SK-N-SH treated with all-trans-retinoic acid at 6 μM for 48 hours (cell line): ENCODE measurements at regions not wholly inside any gene's neighbourhood (a gene's known extent, or its start where the extent isn't known, plus 50 kb on each side); places are given as distances from the start of the nearest gene placed in this dataset.

ENCODE experiments used
- ATAC-seq: fragments of 200-7000 bp; cut with Tn5 transposase; 3 replicates; pipeline ENCODE4 v1.9.1; 2020; ENCODE audit warnings: mild to moderate bottlenecking, moderate library complexity
- ARNTL ChIP-seq: fragments of 450-650 bp; formaldehyde crosslinking; IDR thresholded peaks from 2 replicates; pipeline ENCODE4 v1.5.0; 2020; ENCODE audit warnings: low read depth, mild to moderate bottlenecking, moderate library complexity, borderline replicate concordance
- BACH2 ChIP-seq: fragments of 250-450 bp; sonication (Bioruptor Pico); IDR thresholded peaks from 2 replicates; pipeline ENCODE4 v1.9.0; 2021; ENCODE audit warnings: mild to moderate bottlenecking, borderline replicate concordance
- CREB5 ChIP-seq: fragments of 250-450 bp; sonication (Bioruptor Pico); IDR thresholded peaks from 2 replicates; pipeline ENCODE4 v1.5.1; 2020; ENCODE audit warnings: low read depth, mild to moderate bottlenecking, moderate library complexity
- CSDC2 ChIP-seq: fragments of 250-450 bp; sonication (Bioruptor Pico); IDR thresholded peaks from 2 replicates; pipeline ENCODE4 v1.5.0; 2020; ENCODE audit warnings: mild to moderate bottlenecking, moderate library complexity
- CSRNP3 ChIP-seq: fragments of 250-450 bp; sonication (Bioruptor Pico); IDR thresholded peaks from 2 replicates; pipeline ENCODE4 v1.5.1; 2021; ENCODE audit warnings: mild to moderate bottlenecking, moderate library complexity
- ESRRG ChIP-seq: fragments of 250-450 bp; sonication (Bioruptor Pico); IDR thresholded peaks from 2 replicates; pipeline ENCODE4 v1.6.1; 2021; ENCODE audit warnings: mild to moderate bottlenecking
- ISL1 ChIP-seq: fragments of 250-450 bp; sonication (Bioruptor Pico); IDR thresholded peaks from 2 replicates; pipeline ENCODE4 v2.1.2; 2022; ENCODE audit warnings: mild to moderate bottlenecking, moderate library complexity
- OSR1 ChIP-seq: fragments of 250-450 bp; sonication (Bioruptor Pico); IDR thresholded peaks from 2 replicates; pipeline ENCODE4 v1.8.0; 2022; ENCODE audit warnings: moderate library complexity, mild to moderate bottlenecking, inconsistent platforms
- PATZ1 ChIP-seq: fragments of 250-450 bp; sonication (Bioruptor Pico); IDR thresholded peaks from 2 replicates; pipeline ENCODE4 v1.8.0; 2020; ENCODE audit warnings: mild to moderate bottlenecking, moderate library complexity, borderline replicate concordance
- POU6F1 ChIP-seq: fragments of 250-450 bp; sonication (Bioruptor Pico); IDR thresholded peaks from 2 replicates; pipeline ENCODE4 v1.8.0; 2021; ENCODE audit warnings: low read depth, mild to moderate bottlenecking, moderate library complexity, borderline replicate concordance
- PPARA ChIP-seq: fragments of 250-450 bp; sonication (Bioruptor Pico); IDR thresholded peaks from 2 replicates; pipeline ENCODE4 v1.5.0; 2020; ENCODE audit warnings: mild to moderate bottlenecking, borderline replicate concordance
- RARB ChIP-seq: fragments of 250-450 bp; sonication (Bioruptor Pico); IDR thresholded peaks from 2 replicates; pipeline ENCODE4 v1.8.0; 2021; ENCODE audit warnings: mild to moderate bottlenecking, moderate library complexity
- SNAI2 ChIP-seq: fragments of 250-450 bp; sonication (Bioruptor Pico); IDR thresholded peaks from 2 replicates; pipeline ENCODE4 v1.5.0; 2020; ENCODE audit warnings: mild to moderate bottlenecking, moderate library complexity
- TCF4 ChIP-seq: fragments of 250-450 bp; sonication (Bioruptor Pico); IDR thresholded peaks from 2 replicates; pipeline ENCODE4 v1.8.0; 2021; ENCODE audit warnings: mild to moderate bottlenecking, moderate library complexity, borderline replicate concordance
- TOX ChIP-seq: fragments of 250-450 bp; sonication (Bioruptor Pico); IDR thresholded peaks from 2 replicates; pipeline ENCODE4 v1.8.0; 2021; ENCODE audit warnings: mild to moderate bottlenecking, moderate library complexity, borderline replicate concordance
- TSHZ2 ChIP-seq: fragments of 250-450 bp; sonication (Bioruptor Pico); IDR thresholded peaks from 2 replicates; pipeline ENCODE4 v1.5.0; 2020; ENCODE audit warnings: mild to moderate bottlenecking, moderate library complexity
- ZC3H10 ChIP-seq: fragments of 250-450 bp; sonication (Bioruptor Pico); IDR thresholded peaks from 2 replicates; pipeline ENCODE4 v1.5.1; 2021; ENCODE audit warnings: mild to moderate bottlenecking, moderate library complexity
- ZFP30 ChIP-seq: fragments of 450-650 bp; formaldehyde crosslinking; IDR thresholded peaks from 2 replicates; pipeline ENCODE4 v1.5.0; 2022; ENCODE audit warnings: mild to moderate bottlenecking, moderate library complexity
- ZNF565 ChIP-seq: fragments of 450-650 bp; formaldehyde crosslinking; conservative IDR thresholded peaks from 2 replicates; pipeline ENCODE4 v1.5.0; 2020; ENCODE audit warnings: low read depth, mild to moderate bottlenecking, moderate library complexity
- ZNF8 ChIP-seq: fragments of 450-650 bp; formaldehyde crosslinking; IDR thresholded peaks from 2 replicates; pipeline ENCODE4 v1.5.0; 2020; ENCODE audit warnings: mild to moderate bottlenecking, moderate library complexity

GRCh38 chr2:35614640-35615039 is 740.9 kb upstream of the CRIM1 start:
- TF ChIP-seq TOX (CRISPR knock-in tag), result no peak
- no peak for TF ChIP-seq TSHZ2 (CRISPR knock-in tag)
- TF ChIP-seq ZNF8, result no peak
- TF ChIP-seq BACH2 (CRISPR knock-in tag), result no peak
- no peak for TF ChIP-seq ZFP30
- no peak for TF ChIP-seq PPARA (CRISPR knock-in tag)
- no peak for TF ChIP-seq TCF4 (CRISPR knock-in tag)
- no peak for TF ChIP-seq CREB5 (CRISPR knock-in tag)
- TF ChIP-seq RARB (CRISPR knock-in tag), result no peak
- no peak for TF ChIP-seq ZNF565
- no peak for TF ChIP-seq ARNTL (CRISPR knock-in tag)
- TF ChIP-seq OSR1 (CRISPR knock-in tag), result no peak
- no peak for TF ChIP-seq SNAI2
- no peak for TF ChIP-seq CSDC2
- TF ChIP-seq ESRRG (CRISPR knock-in tag), result no peak
- TF ChIP-seq ZC3H10 (CRISPR knock-in tag), result no peak

GRCh38 chr2:35606394-35606793 is 749.2 kb upstream of the CRIM1 start:
- TF ChIP-seq CSDC2 (no peak), CSRNP3 (no peak), POU6F1 (no peak), PPARA (CRISPR knock-in tag) (no peak), ZNF565 (no peak), ARNTL (CRISPR knock-in tag) (no peak), ESRRG (CRISPR knock-in tag) (no peak), TCF4 (CRISPR knock-in tag) (no peak), SNAI2 (no peak), TOX (CRISPR knock-in tag) (no peak)
- no peak for ATAC-seq

More at GRCh38 chr2:35614640-35615039, 740.9 kb upstream of the CRIM1 start:
- no peak for ATAC-seq

GRCh38 chr2:35598310-35598709 is 757.3 kb upstream of the CRIM1 start:
- ATAC-seq, result no peak
- no peak for TF ChIP-seq TCF4 (CRISPR knock-in tag)
- TF ChIP-seq TSHZ2 (CRISPR knock-in tag), result no peak
- TF ChIP-seq ESRRG (CRISPR knock-in tag), result no peak
- TF ChIP-seq SNAI2, result no peak
- TF ChIP-seq ISL1 (CRISPR knock-in tag), result no peak
- TF ChIP-seq RARB (CRISPR knock-in tag), result no peak
- TF ChIP-seq PATZ1, result no peak
- TF ChIP-seq CSRNP3, result no peak
- no peak for TF ChIP-seq ZNF8
- no peak for TF ChIP-seq CREB5 (CRISPR knock-in tag)
- no peak for TF ChIP-seq TOX (CRISPR knock-in tag)
- TF ChIP-seq ZC3H10 (CRISPR knock-in tag), result no peak
